ENCODE measurements at regions not wholly inside any gene's neighbourhood (a gene's known extent, or its start where the extent isn't known, plus 50 kb on each side); places are given as distances from the start of the nearest gene placed in this dataset.

- Histone ChIP-seq H4K20me1 (ENCODE audit: insufficient read depth) (no peaks in the 10 kb centered on the region), H3K4me3 (ENCODE audit: low read length) (no peak overlapping the region), H3K9ac (ENCODE audit: low read length) (no peak overlapping the region), H3K79me2 (replicated peaks; ENCODE audit: insufficient read depth, low read length) (no peaks in the 10 kb centered on the region), H3K9me2 (ENCODE audit: insufficient read depth, low read length) (no peaks in the 10 kb centered on the region), H2AFZ (ENCODE audit: low read depth, low read length) (no peak overlapping the region), H3K27me3 (ENCODE audit: insufficient read depth, low read depth, low read length) (no peaks in the 10 kb centered on the region), H3K36me3 (ENCODE audit: insufficient read depth, low read length) (no peaks in the 10 kb centered on the region), H3F3A (ENCODE audit: insufficient read depth, low read length, poor library complexity, severe bottlenecking) (no peaks in the 10 kb centered on the region), H3K27ac (ENCODE audit: low read length) (no peak overlapping the region), H3K4me2 (ENCODE audit: low read length) (no peak overlapping the region), H3K9me3 (ENCODE audit: low read length) (no peaks in the 10 kb centered on the region)
- TF ChIP-seq RAD21 (conservative IDR thresholded peaks at IDR 0.05) (no peak), MXI1 (conservative IDR thresholded peaks at IDR 0.05; ENCODE audit: poor library complexity, severe bottlenecking) (no peak), EP300 (conservative IDR thresholded peaks at IDR 0.05; ENCODE audit: poor library complexity, severe bottlenecking) (no peak), REST (IDR thresholded peaks at IDR 0.05; ENCODE audit: borderline replicate concordance) (no peak), POLR2AphosphoS5 (IDR thresholded peaks at IDR 0.05) (no peak), CTCF (IDR thresholded peaks at IDR 0.05; ENCODE audit: poor library complexity, severe bottlenecking) (no peak), SMC3 (conservative IDR thresholded peaks at IDR 0.05; ENCODE audit: poor library complexity) (no peak), TAF1 (IDR thresholded peaks at IDR 0.05; ENCODE audit: low read depth) (no peak), EZH2 (IDR thresholded peaks at IDR 0.05; ENCODE audit: borderline replicate concordance, insufficient read depth, low read length, poor library complexity, severe bottlenecking) (no peak)
Measured at GRCh38 chr3:35044190-35044589, 595.1 kb upstream of the ARPP21 start.

GRCh38 chr3:35045118-35045517 is 594.2 kb upstream of the ARPP21 start:
- TF ChIP-seq SMC3 (conservative IDR thresholded peaks at IDR 0.05; ENCODE audit: poor library complexity) (no peak), POLR2AphosphoS5 (IDR thresholded peaks at IDR 0.05) (peak; percentile 64), EZH2 (IDR thresholded peaks at IDR 0.05; ENCODE audit: borderline replicate concordance, insufficient read depth, low read length, poor library complexity, severe bottlenecking) (no peak), RAD21 (conservative IDR thresholded peaks at IDR 0.05) (no peak), CTCF (IDR thresholded peaks at IDR 0.05; ENCODE audit: poor library complexity, severe bottlenecking) (no peak), TAF1 (IDR thresholded peaks at IDR 0.05; ENCODE audit: low read depth) (no peak), REST (IDR thresholded peaks at IDR 0.05; ENCODE audit: borderline replicate concordance) (no peak), EP300 (conservative IDR thresholded peaks at IDR 0.05; ENCODE audit: poor library complexity, severe bottlenecking) (peak; percentile 88), MXI1 (conservative IDR thresholded peaks at IDR 0.05; ENCODE audit: poor library complexity, severe bottlenecking) (no peak)

More at GRCh38 chr3:35045118-35045517, 594.2 kb upstream of the ARPP21 start:
- Histone ChIP-seq H3K27me3 (ENCODE audit: insufficient read depth, low read depth, low read length) (no peaks in the 10 kb centered on the region), H3K79me2 (replicated peaks; ENCODE audit: insufficient read depth, low read length) (no peaks in the 10 kb centered on the region), H4K20me1 (ENCODE audit: insufficient read depth) (no peaks in the 10 kb centered on the region), H3F3A (ENCODE audit: insufficient read depth, low read length, poor library complexity, severe bottlenecking) (no peaks in the 10 kb centered on the region), H3K36me3 (ENCODE audit: insufficient read depth, low read length) (no peaks in the 10 kb centered on the region), H3K9me2 (ENCODE audit: insufficient read depth, low read length) (no peaks in the 10 kb centered on the region), H3K4me2 (ENCODE audit: low read length) (no peak overlapping the region), H3K9me3 (ENCODE audit: low read length) (no peaks in the 10 kb centered on the region), H2AFZ (ENCODE audit: low read depth, low read length) (no peak overlapping the region), H3K4me3 (ENCODE audit: low read length) (no peak overlapping the region), H3K27ac (ENCODE audit: low read length) (no peak overlapping the region), H3K9ac (ENCODE audit: low read length) (no peak overlapping the region)

Measured in neural cell (in vitro differentiated cells).